HCT116 (cell line): ENCODE measurements at regions not wholly inside any gene's neighbourhood (a gene's known extent, or its start where the extent isn't known, plus 50 kb on each side); places are given as distances from the start of the nearest gene placed in this dataset.

Experiments
- ATAC-seq: fragments of 200-7000 bp; cut with Tn5 transposase; 2 replicates; pipeline ENCODE4 v1.9.1; 2020; ENCODE audit warnings: mild to moderate bottlenecking, moderate library complexity
- BruUV-seq: library from RNA; stranded (reverse); fragments of 400-500 nt; replicated peaks from 2 replicates; lab custom pipeline; 2021; lab: Mats Ljungman, UMichigan
- CTCF ChIA-PET: fragments of 300-600 bp; sonication (Branson Sonifier 250); formaldehyde crosslinking; loops from one replicate; lab custom pipeline; 2021; ENCODE audit warnings: antibody characterized with exemption; lab: Charles Lee
- POLR2A ChIA-PET: fragments of 300-600, 350-600 bp; sonication (Branson Sonifier 250); formaldehyde crosslinking; loops from one replicate; lab custom pipeline; 2021; ENCODE audit warnings: antibody characterized with exemption; lab: Charles Lee
- RAD21 ChIA-PET, 2 experiments: fragments of 300-600 bp; sonication (Branson Sonifier 250); formaldehyde crosslinking; loops; one replicate each; lab custom pipeline; 2023; ENCODE audit warnings: low total read pairs in 2 of 2; ENCODE audit not compliant: uncharacterized antibody in 2 of 2, unreplicated experiment in 2 of 2, low non-redundant PET in 1 of 2; lab: Charles Lee
- DNase-seq: peaks from one replicate; pipeline ENCODE4 v3.0.0-alpha.2; 2010; ENCODE audit warnings: low read depth, low spot score
- H2AFZ ChIP-seq: fragments of 200-600 bp; shearing (Covaris generic), sonication (generic); 2 replicates; pipeline ENCODE4 v1.6.1; 2017; ENCODE audit warnings: low read depth, mixed run types, mixed read lengths, antibody characterized with exemption, low read length; ENCODE audit not compliant: poor library complexity, severe bottlenecking
- H3K27ac ChIP-seq: 2 replicates; pipeline ENCODE4 v1.5.1; 2012; ENCODE audit warnings: low read depth, low read length
- H3K27me3 ChIP-seq: fragments of 200-600 bp; sonication (generic); 2 replicates; pipeline ENCODE4 v1.6.1; 2016; ENCODE audit warnings: mixed run types, low read length, mixed read lengths; ENCODE audit not compliant: insufficient read depth
- H3K36me3 ChIP-seq, 2 experiments: fragments of 200-500 bp in 1 of 2; fragments of 200-600 bp in 1 of 2; sonication (Bioruptor generic) in 1 of 2; sonication (generic) in 1 of 2; 2 replicates each; pipeline versions ENCODE4 v1.5.1 to v1.6.1; 2014 to 2016; ENCODE audit warnings: low read length in 2 of 2, inconsistent platforms in 1 of 2, mixed read lengths in 1 of 2, mixed run types in 1 of 2; ENCODE audit not compliant: insufficient read depth in 2 of 2, control insufficient read depth in 1 of 2
- H3K4me1 ChIP-seq, 2 experiments: fragments of 200-600 bp in 1 of 2; sonication (generic) in 1 of 2; 2 replicates each; pipeline versions ENCODE4 v1.5.1 to v1.6.1; 2012 to 2017; ENCODE audit warnings: low read length in 2 of 2, inconsistent platforms in 1 of 2, mild to moderate bottlenecking in 1 of 2, mixed read lengths in 1 of 2, mixed run types in 1 of 2, moderate library complexity in 1 of 2; ENCODE audit not compliant: insufficient read depth in 2 of 2, control insufficient read depth in 1 of 2
- H3K4me2 ChIP-seq: fragments of 200-600 bp; sonication (generic); 2 replicates; pipeline ENCODE4 v1.6.1; 2017; ENCODE audit warnings: mixed run types, low read length, mixed read lengths
- H3K4me3 ChIP-seq, 2 experiments: fragments of 200-600 bp in 1 of 2; sonication (generic) in 1 of 2; replicated peaks in 1 of 2; 2 replicates each; pipeline ENCODE4 v1.5.1; 2011 to 2016; ENCODE audit warnings: low read length in 2 of 2, control low read depth in 1 of 2, low read depth in 1 of 2, mild to moderate bottlenecking in 1 of 2, mixed read lengths in 1 of 2, mixed run types in 1 of 2
- H3K79me2 ChIP-seq: fragments of 200-600 bp; sonication (generic); 2 replicates; pipeline ENCODE4 v1.6.1; 2017; ENCODE audit warnings: mild to moderate bottlenecking, mixed run types, low read length, moderate library complexity, mixed read lengths; ENCODE audit not compliant: insufficient read depth
- H3K9ac ChIP-seq: fragments of 200-600 bp; sonication (generic); 2 replicates; pipeline ENCODE4 v1.6.1; 2016; ENCODE audit warnings: low read length, mixed read lengths
- H3K9me2 ChIP-seq: fragments of 200-600 bp; sonication (generic), shearing (Covaris generic); 2 replicates; pipeline ENCODE4 v1.6.1; 2017; ENCODE audit warnings: mixed run types, mild to moderate bottlenecking, moderate library complexity; ENCODE audit not compliant: insufficient read depth
- H3K9me3 ChIP-seq, 2 experiments: fragments of 200-500 bp in 1 of 2; fragments of 200-600 bp in 1 of 2; sonication (Bioruptor generic) in 1 of 2; sonication (generic) in 1 of 2; 2 replicates each; pipeline ENCODE4 v1.6.1; 2014 to 2017; ENCODE audit warnings: low read length in 2 of 2, mixed read lengths in 2 of 2, inconsistent platforms in 1 of 2, low read depth in 1 of 2, mild to moderate bottlenecking in 1 of 2, mixed run types in 1 of 2, moderate library complexity in 1 of 2; ENCODE audit not compliant: control insufficient read depth in 1 of 2, insufficient read depth in 1 of 2
- H4K20me1 ChIP-seq: fragments of 200-600 bp; sonication (generic), shearing (Covaris generic); 2 replicates; pipeline ENCODE4 v1.6.1; 2017; ENCODE audit warnings: mixed run types, mild to moderate bottlenecking, moderate library complexity; ENCODE audit not compliant: insufficient read depth
- CEBPB ChIP-seq: IDR thresholded peaks from 2 replicates; pipeline ENCODE4 v1.6.1; 2012; ENCODE audit warnings: low read depth
- ELF1 ChIP-seq: IDR thresholded peaks from 2 replicates; pipeline ENCODE4 v1.6.1; 2012; ENCODE audit warnings: low read depth, borderline replicate concordance
- FOSL1 ChIP-seq: IDR thresholded peaks from 2 replicates; pipeline ENCODE4 v1.6.1; 2012; ENCODE audit warnings: low read depth
- SRF ChIP-seq: IDR thresholded peaks from 2 replicates; pipeline ENCODE4 v1.6.1; 2012; ENCODE audit warnings: low read depth
- intact Hi-C: fragments of 100-400 bp; cut with micrococcal nuclease; formaldehyde crosslinking; loops from 2 replicates; pipeline ENCODE4 v1.10.0; 2022
- TF ChIP-seq, protein P1 (sequence below): IDR thresholded peaks from 2 replicates; pipeline ENCODE4 v1.6.1; 2012
- TF ChIP-seq, protein P2 (sequence below): IDR thresholded peaks from 2 replicates; pipeline ENCODE4 v1.6.1; 2012
- TF ChIP-seq, protein P3 (sequence below), 3 experiments: fragments of 200-600 bp in 1 of 3; sonication (generic) in 1 of 3; IDR thresholded peaks in 2 of 3; conservative IDR thresholded peaks in 1 of 3; 2 replicates each; pipeline ENCODE4 v1.5.1; 2012 to 2017; ENCODE audit warnings: low read depth in 2 of 3, low read length in 2 of 3, antibody characterized with exemption in 1 of 3, borderline replicate concordance in 1 of 3, control low read depth in 1 of 3, mild to moderate bottlenecking in 1 of 3, mixed read lengths in 1 of 3, mixed run types in 1 of 3, moderate library complexity in 1 of 3; ENCODE audit not compliant: insufficient read depth in 1 of 3
- TF ChIP-seq, protein P4 (sequence below): IDR thresholded peaks from 2 replicates; pipeline ENCODE4 v1.6.1; 2012; ENCODE audit warnings: low read depth

DNA sequence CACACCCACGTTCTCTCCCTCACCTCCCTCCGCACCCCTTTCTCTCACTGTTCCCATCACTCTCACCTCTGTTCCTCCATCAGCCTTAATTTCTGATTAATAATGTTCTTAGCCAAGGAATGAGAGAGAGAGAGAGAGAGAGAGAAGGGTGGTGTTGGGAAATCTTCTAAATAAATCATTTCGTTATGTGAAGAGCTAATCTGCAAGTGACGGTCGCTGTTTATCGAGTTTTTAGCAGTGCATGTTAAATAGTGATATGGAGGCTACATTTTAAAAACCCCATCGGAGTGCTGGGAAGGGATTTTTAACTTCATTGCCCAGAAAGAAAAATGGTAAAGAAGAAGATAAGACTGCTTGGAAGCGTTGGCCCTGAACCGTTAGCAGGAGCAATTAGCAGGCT is 203.3 kb upstream of the LHX5 start (continued):
- TF ChIP-seq, protein P1, sequence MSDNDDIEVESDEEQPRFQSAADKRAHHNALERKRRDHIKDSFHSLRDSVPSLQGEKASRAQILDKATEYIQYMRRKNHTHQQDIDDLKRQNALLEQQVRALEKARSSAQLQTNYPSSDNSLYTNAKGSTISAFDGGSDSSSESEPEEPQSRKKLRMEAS: no peak
- TF ChIP-seq SRF (no peak), FOSL1 (no peak), ELF1 (no peak), CEBPB (no peak)
- TF ChIP-seq, protein P2, sequence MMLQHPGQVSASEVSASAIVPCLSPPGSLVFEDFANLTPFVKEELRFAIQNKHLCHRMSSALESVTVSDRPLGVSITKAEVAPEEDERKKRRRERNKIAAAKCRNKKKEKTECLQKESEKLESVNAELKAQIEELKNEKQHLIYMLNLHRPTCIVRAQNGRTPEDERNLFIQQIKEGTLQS: no peak
- TF ChIP-seq, protein P3, sequence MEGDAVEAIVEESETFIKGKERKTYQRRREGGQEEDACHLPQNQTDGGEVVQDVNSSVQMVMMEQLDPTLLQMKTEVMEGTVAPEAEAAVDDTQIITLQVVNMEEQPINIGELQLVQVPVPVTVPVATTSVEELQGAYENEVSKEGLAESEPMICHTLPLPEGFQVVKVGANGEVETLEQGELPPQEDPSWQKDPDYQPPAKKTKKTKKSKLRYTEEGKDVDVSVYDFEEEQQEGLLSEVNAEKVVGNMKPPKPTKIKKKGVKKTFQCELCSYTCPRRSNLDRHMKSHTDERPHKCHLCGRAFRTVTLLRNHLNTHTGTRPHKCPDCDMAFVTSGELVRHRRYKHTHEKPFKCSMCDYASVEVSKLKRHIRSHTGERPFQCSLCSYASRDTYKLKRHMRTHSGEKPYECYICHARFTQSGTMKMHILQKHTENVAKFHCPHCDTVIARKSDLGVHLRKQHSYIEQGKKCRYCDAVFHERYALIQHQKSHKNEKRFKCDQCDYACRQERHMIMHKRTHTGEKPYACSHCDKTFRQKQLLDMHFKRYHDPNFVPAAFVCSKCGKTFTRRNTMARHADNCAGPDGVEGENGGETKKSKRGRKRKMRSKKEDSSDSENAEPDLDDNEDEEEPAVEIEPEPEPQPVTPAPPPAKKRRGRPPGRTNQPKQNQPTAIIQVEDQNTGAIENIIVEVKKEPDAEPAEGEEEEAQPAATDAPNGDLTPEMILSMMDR (IDR thresholded peaks at IDR 0.05 in 2 of 3, conservative IDR thresholded peaks at IDR 0.05 in 1 of 3; ENCODE audit: borderline replicate concordance in 1 of 3, insufficient read depth in 1 of 3, low read depth in 2 of 3, low read length in 2 of 3): no peak

DNA sequence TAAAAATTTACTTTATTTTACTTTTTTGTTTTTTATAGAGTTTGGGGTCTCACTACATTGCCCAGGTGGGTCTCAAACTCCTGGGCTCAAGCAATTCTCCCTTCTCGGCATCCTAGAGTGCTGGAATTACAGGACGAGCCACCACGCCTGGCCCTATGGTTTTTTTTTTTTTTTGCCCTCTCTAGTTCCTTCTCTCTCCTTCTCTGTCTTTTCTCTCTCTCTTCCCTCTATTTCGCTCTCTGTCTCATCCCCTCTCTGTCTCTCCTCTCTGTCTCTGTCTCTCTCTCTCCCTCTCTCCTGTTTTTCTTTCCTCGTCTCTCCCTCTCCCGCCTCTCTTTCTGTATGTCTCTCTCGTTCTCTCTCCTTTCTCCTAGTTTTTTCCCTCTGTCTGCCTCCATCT is 202.6 kb upstream of the LHX5 start:
- ATAC-seq (no peak), DNase-seq (no peak)
- intact Hi-C loops: no loop called here
- Histone ChIP-seq H3K79me2 (no peaks in the 10 kb centered on the region), H3K9ac (no peak overlapping the region), H3K9me2 (no peaks in the 10 kb centered on the region), H2AFZ (no peak overlapping the region), H3K27me3 (peaks cover 25% of the 10 kb centered on the region), H3K4me2 (no peak overlapping the region), H3K4me1 (no peaks in the 10 kb centered on the region), H3K9me3 (no peaks in the 10 kb centered on the region), H3K36me3 (no peaks in the 10 kb centered on the region), H3K27ac (no peak overlapping the region), H4K20me1 (no peaks in the 10 kb centered on the region), H3K4me3 (no peak overlapping the region)
- POLR2A ChIA-PET: no interaction called here
- TF ChIP-seq, protein P4, sequence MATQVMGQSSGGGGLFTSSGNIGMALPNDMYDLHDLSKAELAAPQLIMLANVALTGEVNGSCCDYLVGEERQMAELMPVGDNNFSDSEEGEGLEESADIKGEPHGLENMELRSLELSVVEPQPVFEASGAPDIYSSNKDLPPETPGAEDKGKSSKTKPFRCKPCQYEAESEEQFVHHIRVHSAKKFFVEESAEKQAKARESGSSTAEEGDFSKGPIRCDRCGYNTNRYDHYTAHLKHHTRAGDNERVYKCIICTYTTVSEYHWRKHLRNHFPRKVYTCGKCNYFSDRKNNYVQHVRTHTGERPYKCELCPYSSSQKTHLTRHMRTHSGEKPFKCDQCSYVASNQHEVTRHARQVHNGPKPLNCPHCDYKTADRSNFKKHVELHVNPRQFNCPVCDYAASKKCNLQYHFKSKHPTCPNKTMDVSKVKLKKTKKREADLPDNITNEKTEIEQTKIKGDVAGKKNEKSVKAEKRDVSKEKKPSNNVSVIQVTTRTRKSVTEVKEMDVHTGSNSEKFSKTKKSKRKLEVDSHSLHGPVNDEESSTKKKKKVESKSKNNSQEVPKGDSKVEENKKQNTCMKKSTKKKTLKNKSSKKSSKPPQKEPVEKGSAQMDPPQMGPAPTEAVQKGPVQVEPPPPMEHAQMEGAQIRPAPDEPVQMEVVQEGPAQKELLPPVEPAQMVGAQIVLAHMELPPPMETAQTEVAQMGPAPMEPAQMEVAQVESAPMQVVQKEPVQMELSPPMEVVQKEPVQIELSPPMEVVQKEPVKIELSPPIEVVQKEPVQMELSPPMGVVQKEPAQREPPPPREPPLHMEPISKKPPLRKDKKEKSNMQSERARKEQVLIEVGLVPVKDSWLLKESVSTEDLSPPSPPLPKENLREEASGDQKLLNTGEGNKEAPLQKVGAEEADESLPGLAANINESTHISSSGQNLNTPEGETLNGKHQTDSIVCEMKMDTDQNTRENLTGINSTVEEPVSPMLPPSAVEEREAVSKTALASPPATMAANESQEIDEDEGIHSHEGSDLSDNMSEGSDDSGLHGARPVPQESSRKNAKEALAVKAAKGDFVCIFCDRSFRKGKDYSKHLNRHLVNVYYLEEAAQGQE: no peak
- no TSS peak for BruUV-seq
- CTCF ChIA-PET: no interaction called here
- RAD21 ChIA-PET: no interaction called here
